IPS-18c (cell line): ENCODE measurements at regions not wholly inside any gene's neighbourhood (a gene's known extent, or its start where the extent isn't known, plus 50 kb on each side); places are given as distances from the start of the nearest gene placed in this dataset.
A peak's percentile ranks its signal among the peaks of the same experiment; 100 is the strongest.
"Not testable (repeated sequence)": the region's sequence is repeated elsewhere in the genome, so short reads cannot be mapped to it uniquely, and the experiment has no call there.

ENCODE experiments used
- H3K4me3 ChIP-seq: 2 replicates; pipeline ENCODE4 v1.7.0; 2013; ENCODE audit warnings: low read depth, mild to moderate bottlenecking, low read length, moderate library complexity; ENCODE audit not compliant: insufficient read depth
- H3K9me3 ChIP-seq: one replicate; pipeline ENCODE4 v1.6.1; 2013; ENCODE audit warnings: mild to moderate bottlenecking, low read length, moderate library complexity; ENCODE audit not compliant: control insufficient read depth, insufficient read depth

GRCh38 chr2:91559886-91560614, 2868.6 kb downstream of the RPIA start:
- not testable (repeated sequence) for H3K9me3 ChIP-seq, H3K4me3 ChIP-seq

- not testable (repeated sequence) for H3K9me3 ChIP-seq, H3K4me3 ChIP-seq
Observed at GRCh38 chr2:91562184-91562583, 2870.7 kb downstream of the RPIA start.

DNA sequence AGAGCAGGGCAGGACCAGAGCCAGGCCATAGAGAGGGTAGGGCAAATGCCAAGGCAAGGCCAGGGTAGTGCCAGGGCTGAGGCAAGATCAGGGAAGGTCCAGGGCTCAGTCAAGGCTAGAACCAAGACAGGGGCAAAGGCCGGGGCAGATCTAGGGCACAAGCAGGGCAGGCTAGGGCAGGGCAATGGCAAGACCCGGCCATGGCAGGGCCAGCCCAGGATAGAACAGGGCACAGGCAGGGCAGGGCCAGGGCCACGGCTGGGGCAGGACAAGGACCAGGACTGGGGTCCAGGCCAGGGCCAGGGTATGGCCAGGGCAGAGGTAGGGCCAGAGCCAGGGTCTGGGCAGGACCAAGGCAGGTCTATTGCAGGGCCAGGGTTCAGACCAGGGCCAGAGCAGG, 2873.2 kb downstream of the RPIA start:
- not testable (repeated sequence) for H3K9me3 ChIP-seq, H3K4me3 ChIP-seq

GRCh38 chr2:91565689-91566430, 2874.4 kb downstream of the RPIA start:
- not testable (repeated sequence) for H3K4me3 ChIP-seq

GRCh38 chr2:91566611-91567010, 2875.1 kb downstream of the RPIA start:
- H3K4me3 ChIP-seq, H3K9me3 ChIP-seq: not testable (repeated sequence)

More at GRCh38 chr2:91565689-91566430, 2874.4 kb downstream of the RPIA start:
- H3K9me3 ChIP-seq, result not testable (repeated sequence)

DNA sequence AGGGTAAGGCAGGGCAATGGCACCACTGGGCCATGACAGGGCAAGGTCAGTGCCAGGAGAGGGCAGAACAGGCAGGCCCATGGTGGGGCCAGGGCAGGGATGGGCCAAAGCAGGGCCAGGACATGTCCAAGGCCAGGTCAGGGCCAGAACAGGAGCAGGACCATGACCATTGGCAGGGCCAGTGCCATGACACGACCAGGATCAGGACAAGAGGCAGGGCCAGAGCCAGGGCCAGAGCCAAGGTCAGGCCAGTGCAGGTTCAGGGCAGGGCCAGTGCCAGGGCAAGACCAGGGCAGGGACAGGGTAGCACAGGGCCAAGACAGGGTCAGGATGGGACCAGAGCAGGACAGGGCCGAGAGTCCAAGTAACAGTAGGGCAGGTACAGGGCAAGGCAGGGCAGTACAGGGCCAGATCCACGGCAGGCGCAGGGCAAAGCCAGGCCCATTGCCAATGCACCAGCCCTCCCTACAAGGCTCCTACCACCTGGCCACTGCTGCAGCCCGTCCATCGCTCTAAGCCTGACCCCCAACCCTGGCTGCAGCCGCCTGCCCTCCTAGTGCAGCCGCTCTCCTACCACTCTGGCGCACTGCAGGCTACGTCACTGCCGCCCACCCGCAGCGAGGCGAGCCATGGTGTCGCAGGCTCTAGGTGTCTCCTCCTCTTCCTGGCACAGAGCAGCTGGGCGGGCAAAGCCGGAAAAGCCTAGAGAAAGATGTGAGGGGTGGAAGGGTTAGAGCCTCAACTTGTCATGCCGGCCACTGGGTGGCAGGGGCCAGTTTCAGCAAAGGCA, 2876.3 kb downstream of the RPIA start:
- not testable (repeated sequence) for H3K9me3 ChIP-seq, H3K4me3 ChIP-seq

DNA sequence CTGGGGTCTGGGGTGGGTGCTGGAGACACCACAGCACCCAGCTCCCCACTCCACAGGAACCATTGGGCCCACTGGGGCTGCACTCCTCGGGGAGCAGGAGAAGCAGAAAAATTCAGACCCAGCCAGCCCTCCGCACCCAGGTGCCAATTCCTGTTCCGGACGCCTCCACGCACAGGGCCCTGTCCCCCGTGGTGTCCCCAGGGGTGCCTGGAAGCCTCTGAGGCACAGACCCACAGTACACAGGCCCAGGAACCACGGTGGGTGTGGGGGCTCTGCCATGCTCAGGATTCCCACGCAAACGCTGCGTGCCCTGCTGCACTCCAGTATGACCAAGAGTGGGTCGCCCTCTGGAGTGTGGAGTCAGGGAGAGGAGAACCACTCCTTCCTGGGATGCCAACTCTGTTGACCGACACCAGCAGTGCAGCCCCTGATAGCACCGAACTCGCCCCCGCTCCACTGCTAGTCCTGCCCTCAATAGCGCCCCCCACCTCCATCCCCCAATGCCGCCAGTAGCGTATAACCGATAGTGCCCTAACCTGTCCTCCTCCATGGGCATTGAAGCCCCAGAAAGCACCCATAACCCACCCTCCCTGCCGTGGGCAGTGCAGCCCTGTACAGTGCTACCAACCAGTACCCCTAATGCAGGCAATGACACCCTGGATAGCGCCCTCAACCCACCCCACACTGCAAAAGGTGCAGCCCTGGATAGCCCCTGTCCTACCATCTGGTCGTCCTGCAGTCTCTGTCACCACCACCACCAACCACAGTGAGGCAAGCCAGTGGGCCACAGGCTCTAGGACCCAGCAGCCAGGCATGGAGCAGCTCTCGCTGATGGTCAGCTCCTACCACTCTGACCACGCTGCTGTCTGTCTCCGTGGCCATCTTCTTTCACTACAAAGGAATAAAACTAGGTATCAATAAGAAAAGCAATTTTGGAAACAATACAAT, 2877.2 kb downstream of the RPIA start:
- not testable (repeated sequence) for H3K9me3 ChIP-seq, H3K4me3 ChIP-seq

DNA sequence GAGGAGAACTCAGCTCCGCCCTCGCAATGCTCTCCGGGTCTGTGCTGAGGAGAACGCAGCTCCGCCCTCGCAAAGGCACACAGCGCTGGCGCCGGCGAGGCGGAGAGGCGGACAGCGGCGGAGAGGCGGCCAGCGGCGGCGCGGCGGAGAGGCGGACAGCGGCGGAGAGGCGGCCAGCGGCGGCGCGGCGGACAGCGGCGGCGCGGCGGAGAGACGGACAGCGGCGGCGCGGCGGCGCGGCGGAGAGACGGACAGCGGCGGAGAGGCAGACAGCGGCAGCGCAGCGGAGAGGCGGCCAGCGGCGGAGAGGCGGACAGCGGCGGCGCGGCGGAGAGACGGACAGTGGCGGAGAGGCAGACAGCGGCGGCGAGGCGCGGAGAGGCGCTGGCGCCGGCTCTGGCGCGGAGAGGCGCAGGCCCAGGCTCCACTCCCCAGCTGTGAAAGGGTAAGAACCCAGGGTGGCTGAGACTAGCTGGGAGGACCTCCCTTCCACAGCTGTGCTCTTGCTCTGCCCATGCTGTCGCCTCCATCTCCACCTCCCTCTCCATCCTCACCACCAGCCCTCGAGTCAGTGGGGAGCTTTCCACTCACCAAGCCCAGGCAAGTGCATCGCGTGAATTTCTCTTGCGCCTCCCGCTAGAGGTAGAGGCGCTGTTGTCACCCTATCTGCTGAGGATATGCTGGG, 2879.9 kb downstream of the RPIA start:
- H3K4me3 ChIP-seq, result peak overlapping the region; percentile 28; the same call in 1 of the 2 replicates

DNA sequence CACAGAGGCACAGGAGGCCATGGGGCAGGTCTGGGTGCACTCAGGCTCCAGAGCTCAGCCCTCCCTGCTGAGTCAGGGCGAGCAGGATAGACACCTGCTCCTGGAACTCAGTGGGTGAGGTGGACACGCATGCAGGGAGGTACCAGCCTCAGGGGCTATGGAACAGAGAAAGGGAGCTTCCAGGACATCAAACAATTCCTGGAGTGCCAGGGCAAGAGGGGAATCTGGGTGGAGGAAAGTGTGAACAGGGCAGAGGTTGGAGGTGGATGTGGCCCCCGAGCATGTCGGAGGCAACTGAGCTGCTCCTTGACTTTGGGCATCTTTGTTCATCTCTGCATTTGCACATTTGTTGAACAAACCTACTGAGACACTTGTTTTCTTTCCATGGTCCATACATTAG, 2881.5 kb downstream of the RPIA start:
- H3K9me3 ChIP-seq, H3K4me3 ChIP-seq: not testable (repeated sequence)

More for the DNA sequence above, 2879.9 kb downstream of the RPIA start:
- H3K9me3 ChIP-seq, result not testable (repeated sequence)

DNA sequence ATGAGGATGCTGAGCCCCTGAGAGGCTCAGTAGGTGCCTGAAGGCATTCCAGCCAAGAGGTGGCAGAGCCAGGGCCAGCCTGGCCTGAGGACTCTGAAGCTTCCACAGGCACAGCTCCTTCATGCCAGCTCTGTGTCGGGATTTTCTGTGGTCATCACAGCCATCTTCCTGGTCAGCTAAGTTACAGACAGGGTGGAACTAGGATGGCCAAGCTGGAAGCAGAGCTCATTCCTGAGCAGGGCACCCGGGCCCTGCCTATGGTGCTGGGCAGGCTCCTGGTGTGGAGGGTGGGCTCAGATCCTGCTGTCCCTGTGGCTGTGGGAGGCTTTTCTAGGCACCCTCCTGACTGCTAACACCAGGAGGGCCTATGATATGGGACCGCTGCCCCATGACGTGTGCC, 2882.3 kb downstream of the RPIA start:
- H3K4me3 ChIP-seq, result not testable (repeated sequence)

DNA sequence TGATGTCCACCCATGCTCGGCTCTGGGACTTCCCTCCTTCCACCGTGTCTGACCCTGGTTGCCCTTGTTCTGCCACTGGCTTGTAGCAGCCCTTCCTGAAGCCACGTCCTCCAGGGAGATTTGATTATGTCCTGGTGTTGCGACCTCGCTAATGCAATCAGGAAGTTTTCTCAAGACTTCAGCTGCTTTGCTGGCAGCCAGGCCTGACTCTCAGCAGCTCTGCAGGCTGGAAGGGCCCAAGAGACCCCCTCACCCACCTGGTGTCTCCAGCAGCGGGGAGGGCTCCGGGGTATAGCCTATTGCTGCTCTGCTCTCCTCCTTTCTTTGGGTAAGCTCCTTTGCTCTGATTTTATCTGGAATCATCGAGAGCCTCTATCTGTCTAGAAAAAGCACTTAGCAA, 2882.8 kb downstream of the RPIA start:
- not testable (repeated sequence) for H3K4me3 ChIP-seq, H3K9me3 ChIP-seq

More for the DNA sequence above, 2882.3 kb downstream of the RPIA start:
- H3K9me3 ChIP-seq, result not testable (repeated sequence)

DNA sequence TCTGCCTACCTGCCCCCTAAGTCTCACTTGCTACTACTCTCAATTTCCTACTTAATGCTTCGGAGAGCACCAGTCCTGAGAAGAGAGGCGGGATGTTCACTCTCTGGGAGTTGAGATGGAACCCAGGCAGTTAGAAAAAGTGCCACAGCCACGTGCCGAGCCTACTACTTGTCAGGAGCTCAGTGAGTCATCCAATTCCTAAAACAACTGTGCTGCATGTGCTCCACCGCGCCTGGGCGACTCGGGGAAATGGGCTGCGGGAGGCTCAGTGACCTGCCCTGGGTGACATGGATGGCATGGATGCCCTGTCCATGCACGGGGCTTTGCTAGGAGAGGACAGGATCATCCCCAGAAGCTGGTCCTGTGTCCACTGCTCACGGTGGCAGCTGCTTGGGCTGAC, 2884.2 kb downstream of the RPIA start:
- not testable (repeated sequence) for H3K9me3 ChIP-seq, H3K4me3 ChIP-seq

- not testable (repeated sequence) for H3K4me3 ChIP-seq
Observed at GRCh38 chr2:91577406-91577805, 2885.9 kb downstream of the RPIA start.

GRCh38 chr2:91578678-91579077, 2887.2 kb downstream of the RPIA start:
- not testable (repeated sequence) for H3K4me3 ChIP-seq, H3K9me3 ChIP-seq

More at GRCh38 chr2:91577406-91577805, 2885.9 kb downstream of the RPIA start:
- H3K9me3 ChIP-seq, result not testable (repeated sequence)

DNA sequence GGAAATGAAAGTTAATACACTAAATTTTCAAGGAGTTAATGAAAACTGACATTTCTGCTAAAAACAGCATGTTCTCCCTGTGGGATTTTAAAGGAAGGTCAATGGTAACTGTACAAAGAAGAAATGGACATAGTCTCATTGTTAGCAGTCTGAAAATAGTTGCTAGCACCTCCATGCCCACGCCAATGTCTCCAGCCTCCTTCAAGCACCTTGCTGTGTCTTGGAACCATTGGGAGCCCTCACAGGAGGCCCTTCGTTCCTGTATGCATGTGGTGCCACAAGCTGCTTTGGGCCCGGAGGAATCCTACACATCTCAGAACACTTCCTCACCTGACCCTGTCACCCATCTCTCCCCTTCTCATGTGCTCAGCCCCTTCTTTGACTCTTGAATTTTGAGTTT, 2888.1 kb downstream of the RPIA start:
- H3K9me3 ChIP-seq, H3K4me3 ChIP-seq: not testable (repeated sequence)

GRCh38 chr2:91580043-91580442, 2888.6 kb downstream of the RPIA start:
- not testable (repeated sequence) for H3K9me3 ChIP-seq, H3K4me3 ChIP-seq
